SU-DHL-6 (cell line): ENCODE measurements at regions not wholly inside any gene's neighbourhood (a gene's known extent, or its start where the extent isn't known, plus 50 kb on each side); places are given as distances from the start of the nearest gene placed in this dataset.

Experiments used
- CTCF ChIP-seq: fragments of 200-600 bp; sonication (generic); IDR thresholded peaks from one replicate; pipeline ENCODE4 v1.5.1; 2017; ENCODE audit warnings: antibody characterized with exemption, mild to moderate bottlenecking, low read length, moderate library complexity; ENCODE audit not compliant: insufficient read depth, poor library complexity, severe bottlenecking
- EZH2phosphoT487 ChIP-seq: fragments of 200-600 bp; sonication (generic), shearing (Covaris generic); conservative IDR thresholded peaks from 2 replicates; pipeline ENCODE4 v1.6.1; 2018; ENCODE audit warnings: mild to moderate bottlenecking, antibody characterized with exemption, low read length, moderate library complexity, mixed read lengths

GRCh38 chr14:84535976-84536375 lies 994.0 kb upstream of the FLRT2 start:
- TF ChIP-seq CTCF (no peak), EZH2phosphoT487 (no peak)
